ENCODE measurements at regions not wholly inside any gene's neighbourhood (a gene's known extent, or its start where the extent isn't known, plus 50 kb on each side); places are given as distances from the start of the nearest gene placed in this dataset.

DNA sequence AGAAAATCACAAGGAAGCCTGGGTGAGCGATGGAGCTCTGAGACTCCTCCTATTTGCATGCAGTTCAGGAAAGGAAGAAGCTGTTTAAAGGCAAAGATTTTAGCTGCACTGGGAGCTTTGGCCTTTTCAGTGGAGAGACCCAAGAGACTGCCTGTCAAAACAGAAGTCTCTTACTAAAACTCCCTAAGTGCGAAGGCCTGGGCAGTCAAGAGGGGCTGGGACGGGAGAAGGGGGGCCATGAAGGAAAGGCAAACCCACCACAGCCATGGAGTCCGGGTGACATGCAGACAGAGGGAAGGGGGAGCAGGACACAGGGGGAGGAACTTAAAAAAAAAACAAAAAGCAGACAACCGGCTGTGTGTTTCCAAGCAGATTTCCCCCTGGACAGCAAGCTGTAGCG lies 537.6 kb upstream of the NOX3 start:
- ChIA-PET POLR2A (no interaction called here), CTCF (ENCODE audit: unreplicated experiment) (no interaction called here)
- no TSS peak for BruUV-seq (replicated peaks)
- no peaks in the 10 kb centered on the region for H3K4me1 ChIP-seq (ENCODE audit: insufficient read depth, low read length, poor library complexity, severe bottlenecking)
- intact Hi-C loops (cut with micrococcal nuclease; ENCODE audit: unreplicated experiment), result no loop called here
- no peak overlapping the region for H3K4me3 ChIP-seq (ENCODE audit: low read depth, low read length, poor library complexity, severe bottlenecking)
- no peak overlapping the region for H3K4me2 ChIP-seq (ENCODE audit: low read length)
- H3K79me2 ChIP-seq (ENCODE audit: insufficient read depth, low read depth, low read length), result no peaks in the 10 kb centered on the region
- H3K27ac ChIP-seq (ENCODE audit: low read depth, low read length, poor library complexity, severe bottlenecking), result no peak overlapping the region
- no peak for DNase-seq (ENCODE audit: low spot score)
- H3K36me3 ChIP-seq (ENCODE audit: insufficient read depth, low read length), result no peaks in the 10 kb centered on the region
- no peaks in the 10 kb centered on the region for H4K20me1 ChIP-seq (ENCODE audit: insufficient read depth, low read length)
- TF ChIP-seq CTCF (conservative IDR thresholded peaks at IDR 0.05; ENCODE audit: low read length) (no peak), EZH2phosphoT487 (IDR thresholded peaks at IDR 0.05; ENCODE audit: borderline replicate concordance, low read depth, low read length) (no peak)
- H2AFZ ChIP-seq (ENCODE audit: low read length), result no peak overlapping the region
- H3K9me2 ChIP-seq (ENCODE audit: insufficient read depth, low read length), result no peaks in the 10 kb centered on the region
- no peaks in the 10 kb centered on the region for H3K9me3 ChIP-seq (ENCODE audit: low read length)

DNA sequence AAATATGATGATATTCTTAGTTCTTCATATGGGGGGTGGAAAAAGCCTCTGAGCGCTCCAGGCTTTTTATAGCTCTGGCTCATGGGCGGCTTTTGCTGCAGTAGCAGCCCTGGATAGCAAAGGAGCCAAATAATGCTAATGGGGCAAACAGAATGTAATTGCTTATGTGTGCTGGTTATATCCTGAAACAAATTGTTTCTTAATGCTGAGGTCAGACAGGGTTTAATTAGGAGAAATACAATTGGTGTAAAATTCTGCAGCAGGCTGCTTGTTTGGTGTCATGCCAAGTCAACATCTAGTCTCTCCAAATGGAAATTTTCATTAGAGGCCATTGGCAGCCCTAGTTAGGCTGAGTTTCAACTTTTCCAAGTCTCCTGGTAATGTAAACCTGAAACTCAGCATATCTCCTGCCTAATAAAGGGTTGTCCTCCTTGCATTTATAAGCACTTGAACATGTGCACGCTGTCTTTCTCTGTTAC lies 530.1 kb upstream of the NOX3 start:
- H3K9me3 ChIP-seq (ENCODE audit: low read length), result no peaks in the 10 kb centered on the region
- BruUV-seq (replicated peaks), result no TSS peak
- DNase-seq (ENCODE audit: low spot score), result no peak
- no peaks in the 10 kb centered on the region for H3K79me2 ChIP-seq (ENCODE audit: insufficient read depth, low read depth, low read length)
- H4K20me1 ChIP-seq (ENCODE audit: insufficient read depth, low read length), result no peaks in the 10 kb centered on the region
- POLR2A ChIA-PET, result interaction anchor here (1.1 kb wide), 1 partner anchor 194 kb away, joined by 3 read pairs; no protein-coding TSS in a partner anchor
- intact Hi-C loops (cut with micrococcal nuclease; ENCODE audit: unreplicated experiment), result no loop called here
- no peaks in the 10 kb centered on the region for H3K4me1 ChIP-seq (ENCODE audit: insufficient read depth, low read length, poor library complexity, severe bottlenecking)
- no peak overlapping the region for H2AFZ ChIP-seq (ENCODE audit: low read length)
- H3K36me3 ChIP-seq (ENCODE audit: insufficient read depth, low read length), result no peaks in the 10 kb centered on the region
- H3K4me2 ChIP-seq (ENCODE audit: low read length), result no peak overlapping the region
- no peaks in the 10 kb centered on the region for H3K9me2 ChIP-seq (ENCODE audit: insufficient read depth, low read length)
- no peak overlapping the region for H3K4me3 ChIP-seq (ENCODE audit: low read depth, low read length, poor library complexity, severe bottlenecking)
- H3K27ac ChIP-seq (ENCODE audit: low read depth, low read length, poor library complexity, severe bottlenecking), result no peak overlapping the region
- CTCF ChIA-PET (ENCODE audit: unreplicated experiment), result no interaction called here
- TF ChIP-seq EZH2phosphoT487 (IDR thresholded peaks at IDR 0.05; ENCODE audit: borderline replicate concordance, low read depth, low read length) (no peak), CTCF (conservative IDR thresholded peaks at IDR 0.05; ENCODE audit: low read length) (no peak)

DNA sequence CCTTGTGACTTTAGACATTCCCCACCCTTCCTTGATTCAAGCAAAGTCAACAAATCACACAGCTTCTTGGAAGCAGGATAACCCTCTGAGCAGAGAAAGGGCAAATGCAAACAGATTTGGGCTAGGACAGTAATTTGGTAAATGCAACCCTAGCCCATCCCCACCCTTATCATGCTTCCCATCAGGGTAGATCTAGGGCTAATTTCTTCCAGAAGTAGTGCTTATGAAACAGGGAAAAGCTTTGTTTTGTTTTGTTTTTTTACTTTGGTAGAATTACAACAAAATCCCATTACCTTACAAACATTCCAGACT lies 525.1 kb upstream of the NOX3 start:
- H3K9me2 ChIP-seq (ENCODE audit: insufficient read depth, low read length), result no peaks in the 10 kb centered on the region
- TF ChIP-seq EZH2phosphoT487 (IDR thresholded peaks at IDR 0.05; ENCODE audit: borderline replicate concordance, low read depth, low read length), result no peak
- H3K9me3 ChIP-seq (ENCODE audit: low read length), result no peaks in the 10 kb centered on the region
- H3K4me3 ChIP-seq (ENCODE audit: low read depth, low read length, poor library complexity, severe bottlenecking), result no peak overlapping the region
- no peak overlapping the region for H3K27ac ChIP-seq (ENCODE audit: low read depth, low read length, poor library complexity, severe bottlenecking)
- no peak for DNase-seq (ENCODE audit: low spot score)
- no peaks in the 10 kb centered on the region for H3K4me1 ChIP-seq (ENCODE audit: insufficient read depth, low read length, poor library complexity, severe bottlenecking)
- CTCF ChIA-PET (ENCODE audit: unreplicated experiment), result no interaction called here
- BruUV-seq (replicated peaks), result no TSS peak
- POLR2A ChIA-PET, result interaction anchor here (0.9 to 1.0 kb wide), 2 partner anchors 120 to 462 kb away, joined by 3 read pairs; no protein-coding TSS in a partner anchor
- no peaks in the 10 kb centered on the region for H3K79me2 ChIP-seq (ENCODE audit: insufficient read depth, low read depth, low read length)
- no peak overlapping the region for H2AFZ ChIP-seq (ENCODE audit: low read length)
- H3K4me2 ChIP-seq (ENCODE audit: low read length), result no peak overlapping the region
- H4K20me1 ChIP-seq (ENCODE audit: insufficient read depth, low read length), result no peaks in the 10 kb centered on the region
- H3K36me3 ChIP-seq (ENCODE audit: insufficient read depth, low read length), result no peaks in the 10 kb centered on the region
- intact Hi-C loops (cut with micrococcal nuclease; ENCODE audit: unreplicated experiment), result no loop called here

All from OCI-LY7 (cell line).